GM12872 (cell line): ENCODE measurements at regions not wholly inside any gene's neighbourhood (a gene's known extent, or its start where the extent isn't known, plus 50 kb on each side); places are given as distances from the start of the nearest gene placed in this dataset.

ENCODE experiments used
- CTCF ChIP-seq: IDR thresholded peaks from 3 replicates; pipeline ENCODE4 v1.5.1; 2011; ENCODE audit warnings: low read depth, mild to moderate bottlenecking, low read length, moderate library complexity; ENCODE audit not compliant: insufficient read depth

DNA sequence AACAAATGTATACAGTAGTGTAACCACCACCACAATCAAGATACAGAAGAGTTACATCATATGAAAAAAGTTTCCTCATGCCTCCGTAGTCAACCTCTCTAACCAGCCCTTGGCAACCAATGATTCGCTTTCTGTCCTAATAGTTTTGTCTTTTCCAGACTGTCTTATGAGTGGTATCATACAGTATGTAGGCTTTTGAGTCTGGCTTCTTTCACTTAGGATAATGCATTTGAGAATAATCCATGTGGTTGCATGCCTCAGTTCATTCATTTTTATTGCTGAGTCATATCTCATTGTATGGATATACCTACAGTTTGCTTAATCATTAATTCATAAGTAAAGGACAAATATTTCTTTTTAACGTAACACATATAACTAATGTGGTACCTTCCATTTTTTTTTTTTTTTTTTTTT, 86.4 kb upstream of the RIPOR2 start:
- no peak for TF ChIP-seq CTCF

DNA sequence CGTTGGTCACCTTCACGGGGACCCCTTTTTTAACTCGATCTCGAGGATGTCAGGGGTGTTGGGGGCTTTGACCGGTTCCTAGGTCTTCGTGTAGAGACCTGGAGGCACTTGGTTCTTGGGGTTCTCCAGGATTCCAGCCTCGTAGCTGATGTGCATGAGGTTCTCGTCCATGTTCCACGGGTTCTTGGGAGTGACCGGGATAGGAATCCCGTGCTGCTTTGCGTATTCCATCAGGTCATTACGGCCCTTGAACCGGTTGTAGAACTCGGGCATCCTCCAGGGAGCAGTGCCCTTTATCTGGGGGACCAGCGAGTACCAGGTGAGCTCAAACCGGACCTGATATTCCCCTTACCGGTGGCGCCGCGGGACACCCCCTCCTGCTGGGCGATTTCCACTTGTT, 88.0 kb upstream of the RIPOR2 start:
- no peak for TF ChIP-seq CTCF

GRCh38 chr6:25024821-25025220, 89.1 kb upstream of the RIPOR2 start:
- TF ChIP-seq CTCF = no peak

- TF ChIP-seq CTCF = no peak
Observed at GRCh38 chr6:25025248-25025918, 89.6 kb upstream of the RIPOR2 start.

DNA sequence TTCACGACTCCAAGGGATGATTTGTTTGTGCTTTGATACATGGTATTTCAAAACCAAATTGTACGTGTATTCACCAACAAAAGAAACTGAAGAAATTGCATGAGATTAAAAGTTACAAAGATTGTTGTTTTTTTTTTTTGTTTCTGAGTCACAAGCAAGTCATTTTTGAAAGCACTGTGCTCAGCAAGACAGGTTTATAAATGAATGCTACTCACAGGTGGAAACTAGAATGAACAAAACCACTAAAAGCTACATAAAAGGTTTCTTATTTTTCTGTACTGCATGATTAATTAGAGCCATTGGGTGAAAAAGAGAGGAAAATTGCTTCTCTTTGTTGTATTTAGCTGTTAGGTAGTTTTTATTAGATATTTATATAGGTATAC, 90.2 kb upstream of the RIPOR2 start:
- no peak for TF ChIP-seq CTCF

DNA sequence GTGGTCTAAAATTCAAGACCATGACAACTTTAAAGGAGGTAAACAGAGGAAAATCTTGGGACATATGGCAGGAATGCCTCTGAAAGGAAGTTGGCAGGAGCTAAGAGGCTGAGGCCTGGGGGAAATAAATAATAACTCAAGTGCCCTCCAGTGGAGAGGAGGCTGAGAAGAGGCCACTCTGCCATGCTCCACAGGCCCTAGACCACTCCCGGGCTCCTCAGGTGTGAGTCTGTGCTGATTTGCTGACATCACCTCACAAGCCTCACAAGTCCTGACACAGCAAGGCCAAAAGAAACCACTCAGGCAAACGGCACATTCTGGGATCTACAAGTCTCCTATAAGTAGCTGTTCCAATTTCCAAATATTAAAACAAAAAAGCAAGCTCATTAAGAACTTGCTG, 91.0 kb upstream of the RIPOR2 start:
- TF ChIP-seq CTCF = no peak

DNA sequence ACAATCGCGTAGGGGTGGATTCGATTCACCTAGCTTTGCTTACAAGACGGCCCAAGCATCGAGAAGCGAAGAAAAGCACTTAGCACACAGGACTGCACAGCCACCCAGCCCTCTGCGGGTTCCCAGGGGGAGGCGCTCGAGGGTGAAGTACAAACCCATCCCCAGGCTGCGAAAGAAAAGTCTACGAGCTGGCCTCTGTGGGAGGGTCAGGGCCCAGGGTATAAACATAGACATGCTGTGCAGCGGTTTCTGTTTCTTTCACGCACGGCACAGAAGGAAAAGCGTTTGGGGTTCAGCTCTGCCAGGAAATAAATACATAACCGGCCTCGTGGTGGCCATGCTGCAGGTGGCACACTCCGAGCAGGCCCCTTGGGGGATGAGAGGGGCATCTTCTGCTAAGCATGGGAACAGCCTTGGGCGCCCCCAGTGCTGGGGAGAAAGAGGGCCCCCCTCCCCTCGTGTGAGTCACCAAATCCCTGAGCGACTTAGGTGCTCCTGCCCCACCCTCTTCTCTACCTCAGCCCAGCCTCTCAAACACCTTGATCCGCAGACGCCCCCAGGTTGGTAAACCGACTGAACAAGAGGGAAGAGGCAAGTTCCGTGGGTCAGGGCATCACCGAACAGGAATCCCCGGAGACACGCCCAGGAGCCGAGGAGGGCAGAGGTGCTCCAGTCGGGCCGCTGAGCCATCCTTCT, 91.6 kb upstream of the RIPOR2 start:
- TF ChIP-seq CTCF = peak; percentile 75
